ENCODE measurements at regions not wholly inside any gene's neighbourhood (a gene's known extent, or its start where the extent isn't known, plus 50 kb on each side); places are given as distances from the start of the nearest gene placed in this dataset.

GRCh38 chr7:91492317-91492716 lies 228.1 kb downstream of the FZD1 start:
- TF ChIP-seq, protein P1, sequence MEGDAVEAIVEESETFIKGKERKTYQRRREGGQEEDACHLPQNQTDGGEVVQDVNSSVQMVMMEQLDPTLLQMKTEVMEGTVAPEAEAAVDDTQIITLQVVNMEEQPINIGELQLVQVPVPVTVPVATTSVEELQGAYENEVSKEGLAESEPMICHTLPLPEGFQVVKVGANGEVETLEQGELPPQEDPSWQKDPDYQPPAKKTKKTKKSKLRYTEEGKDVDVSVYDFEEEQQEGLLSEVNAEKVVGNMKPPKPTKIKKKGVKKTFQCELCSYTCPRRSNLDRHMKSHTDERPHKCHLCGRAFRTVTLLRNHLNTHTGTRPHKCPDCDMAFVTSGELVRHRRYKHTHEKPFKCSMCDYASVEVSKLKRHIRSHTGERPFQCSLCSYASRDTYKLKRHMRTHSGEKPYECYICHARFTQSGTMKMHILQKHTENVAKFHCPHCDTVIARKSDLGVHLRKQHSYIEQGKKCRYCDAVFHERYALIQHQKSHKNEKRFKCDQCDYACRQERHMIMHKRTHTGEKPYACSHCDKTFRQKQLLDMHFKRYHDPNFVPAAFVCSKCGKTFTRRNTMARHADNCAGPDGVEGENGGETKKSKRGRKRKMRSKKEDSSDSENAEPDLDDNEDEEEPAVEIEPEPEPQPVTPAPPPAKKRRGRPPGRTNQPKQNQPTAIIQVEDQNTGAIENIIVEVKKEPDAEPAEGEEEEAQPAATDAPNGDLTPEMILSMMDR (IDR thresholded peaks at IDR 0.05), result no peak
- no peak for TF ChIP-seq POLR2A (IDR thresholded peaks at IDR 0.05)
